Hippocampal formation (tissue), 2 donors: ENCODE measurements at regions not wholly inside any gene's neighbourhood (a gene's known extent, or its start where the extent isn't known, plus 50 kb on each side); places are given as distances from the start of the nearest gene placed in this dataset.
"Not testable (repeated sequence)": the region's sequence is repeated elsewhere in the genome, so short reads cannot be mapped to it uniquely, and the experiment has no call there.

ENCODE experiments used
- DNase-seq, 2 donors: peaks; one replicate each; lab custom pipeline; 2025; lab: John Stamatoyannopoulos, UW

DNA sequence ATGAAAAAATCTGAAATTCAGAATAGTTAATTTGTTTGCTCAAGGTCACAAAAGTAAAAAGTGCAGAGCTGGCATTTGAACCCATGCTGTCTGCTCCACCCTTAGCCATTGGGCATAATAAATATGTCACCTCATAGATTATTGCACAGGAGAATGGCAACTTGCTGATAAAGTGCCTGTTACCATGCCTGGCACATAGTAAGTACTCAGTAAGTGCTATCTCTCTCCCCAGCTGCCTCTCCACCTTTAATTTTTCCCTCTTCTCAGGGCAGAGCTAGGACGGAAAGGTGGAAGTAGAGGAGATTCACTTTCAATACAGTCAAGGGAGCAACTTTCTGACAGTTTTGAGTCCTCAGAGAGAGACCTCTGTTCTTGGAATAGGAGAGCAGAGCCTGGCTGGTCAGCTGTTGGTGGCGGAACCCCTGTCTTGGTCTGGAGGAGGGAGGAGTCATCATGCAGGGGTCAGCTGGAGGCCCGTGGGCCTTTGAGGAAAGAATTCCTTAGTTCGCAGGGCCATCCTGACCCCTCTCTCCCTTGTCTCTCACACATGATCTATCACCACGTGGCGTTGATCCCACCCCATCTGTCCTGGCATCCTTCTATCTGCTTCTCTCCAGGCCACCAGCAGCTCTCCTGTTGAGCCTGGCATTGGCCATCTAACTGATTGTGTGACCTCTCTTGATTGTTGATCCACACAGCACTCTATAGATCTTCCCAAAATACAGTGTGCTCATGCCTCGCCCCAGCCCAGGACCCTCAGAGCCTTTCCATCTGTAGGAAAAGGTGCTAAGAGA lies 149.3 kb downstream of the RPLP1 start:
- DNase-seq: no peak

DNA sequence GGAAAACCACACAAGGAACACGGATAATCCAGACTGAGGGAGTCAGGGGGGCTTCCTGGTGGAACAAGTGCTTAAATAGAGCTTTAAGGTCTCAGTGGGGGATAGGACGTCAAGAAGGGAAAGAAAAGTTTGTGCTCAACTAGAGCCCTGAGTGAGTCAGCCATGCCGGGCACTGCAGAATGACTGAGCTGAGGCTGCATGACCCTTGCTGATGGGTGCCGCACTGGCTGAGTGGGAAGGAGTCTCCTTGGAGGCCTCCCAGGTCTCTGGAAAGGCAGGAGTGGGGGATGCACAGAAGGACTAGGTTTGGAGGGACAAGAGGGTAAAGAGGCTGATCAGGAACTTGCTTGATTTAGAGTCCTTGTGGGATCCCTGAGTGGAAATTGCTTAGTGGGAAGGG lies 150.3 kb downstream of the RPLP1 start:
- DNase-seq: no peak

DNA sequence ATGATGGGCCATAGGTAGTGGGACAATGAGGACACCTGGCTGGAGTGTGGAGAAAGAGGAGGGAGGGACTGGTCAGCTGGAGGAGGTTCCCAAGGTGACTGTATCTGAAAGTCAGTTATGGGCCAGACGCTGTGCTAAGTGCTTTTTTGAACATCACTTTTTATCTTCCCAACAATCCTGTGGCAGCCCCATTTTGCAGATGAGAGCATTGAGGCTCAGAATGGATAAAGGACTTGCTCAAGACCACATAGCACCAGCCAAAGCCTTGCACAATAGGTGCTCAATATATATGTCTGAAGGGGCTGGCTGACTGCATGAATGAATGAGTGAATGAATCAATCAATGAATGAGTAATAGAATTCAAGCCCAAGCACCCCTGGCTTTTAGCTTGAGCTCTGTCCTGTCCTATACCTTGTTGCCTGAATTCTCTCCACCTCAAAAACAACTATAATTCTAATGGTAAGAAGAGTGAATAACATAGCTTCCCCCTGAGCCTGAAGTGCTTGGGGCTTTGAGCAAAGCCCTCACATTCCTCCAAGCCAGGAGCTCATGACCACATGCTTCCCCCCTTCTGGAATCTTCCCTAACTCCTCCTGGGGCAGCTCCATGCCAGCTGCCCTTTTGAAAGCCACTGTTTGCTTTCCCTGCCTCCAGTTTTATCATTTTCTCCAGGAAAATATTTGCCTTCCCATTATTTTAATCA lies 150.9 kb downstream of the RPLP1 start:
- no peak for DNase-seq

DNA sequence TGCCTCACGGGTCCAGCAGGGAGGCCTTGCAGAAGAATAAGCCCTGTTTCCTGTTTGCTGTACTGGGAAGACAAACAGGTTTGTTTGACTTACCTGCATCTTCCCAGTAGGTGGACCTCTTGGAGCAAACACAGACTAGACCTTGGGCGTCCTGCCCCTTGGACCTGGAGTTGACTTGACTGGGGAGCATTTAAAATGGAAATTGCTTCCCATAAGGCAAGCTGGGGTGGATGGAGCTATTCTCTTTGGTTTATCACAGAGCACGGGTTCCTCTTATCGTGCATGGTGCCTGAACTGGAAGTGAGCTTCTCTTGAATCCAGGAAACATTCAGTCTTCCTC lies 151.4 kb downstream of the RPLP1 start:
- DNase-seq: no peak

DNA sequence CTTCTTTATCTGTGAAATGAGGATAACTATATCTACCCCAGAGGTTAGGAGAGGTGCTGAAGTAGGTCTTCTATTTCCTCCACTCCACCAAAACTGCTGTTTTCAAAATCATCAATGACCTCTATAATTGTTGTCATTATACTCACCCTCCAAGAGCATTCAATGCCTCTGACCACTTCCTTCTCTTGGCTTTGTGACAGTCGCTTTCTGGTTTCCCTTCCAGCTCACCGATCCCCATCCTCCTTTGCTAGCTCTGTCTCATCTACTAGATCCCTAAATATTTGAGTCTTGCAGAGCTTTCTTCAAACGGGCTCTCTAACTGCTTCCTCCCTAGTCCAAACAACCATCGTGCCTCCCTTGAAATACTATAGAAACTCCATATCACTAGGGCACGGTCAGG lies 153.5 kb downstream of the RPLP1 start:
- no peak for DNase-seq

DNA sequence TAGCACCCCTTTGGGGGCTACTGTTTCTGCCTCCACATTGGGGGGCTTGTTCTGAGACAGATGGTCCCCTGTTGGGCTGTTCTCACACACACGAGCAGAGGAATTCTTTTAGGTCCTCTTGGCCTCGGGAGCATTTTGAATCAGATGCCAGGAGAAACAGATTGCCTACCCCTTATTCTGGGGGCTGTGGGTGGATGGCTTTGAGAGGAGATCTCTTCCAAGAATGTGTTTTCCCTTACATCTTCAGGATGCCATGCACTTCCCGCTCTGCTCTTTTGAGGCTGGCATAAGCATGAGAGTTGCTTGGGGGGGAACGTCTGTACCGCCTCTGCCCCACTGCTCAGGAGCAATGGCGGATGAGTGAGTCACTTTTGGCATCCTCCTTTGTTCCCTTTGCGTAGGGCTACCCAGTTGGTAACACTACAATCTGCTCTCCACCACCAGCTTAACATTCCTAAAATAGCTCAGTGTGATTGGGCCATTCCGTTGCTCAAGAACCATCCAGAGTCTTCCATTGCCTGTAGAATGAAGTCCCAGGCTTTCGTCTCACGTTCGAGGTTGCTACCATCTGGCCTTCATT lies 154.4 kb downstream of the RPLP1 start:
- DNase-seq: peak in 1 of 2 donors; percentile 35

DNA sequence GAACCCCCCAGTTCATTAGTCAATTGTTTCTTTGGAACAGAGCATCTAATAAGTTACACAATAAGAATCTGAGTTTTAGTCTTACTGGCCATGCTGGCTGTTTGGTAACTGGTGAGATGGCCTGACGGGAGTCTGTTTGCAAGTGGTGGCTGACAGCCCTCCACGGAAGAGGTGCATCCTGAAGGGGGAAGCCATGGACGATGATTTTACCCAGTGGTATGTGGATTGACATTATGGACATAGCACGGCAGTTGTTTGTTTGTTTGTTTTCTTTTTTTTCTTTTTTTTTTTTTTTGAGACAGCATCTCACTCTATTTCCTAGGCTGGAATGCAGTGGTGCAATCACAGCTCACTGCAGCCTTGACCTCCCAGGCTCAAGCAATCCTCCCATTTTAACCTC lies 156.0 kb downstream of the RPLP1 start:
- DNase-seq: no peak

DNA sequence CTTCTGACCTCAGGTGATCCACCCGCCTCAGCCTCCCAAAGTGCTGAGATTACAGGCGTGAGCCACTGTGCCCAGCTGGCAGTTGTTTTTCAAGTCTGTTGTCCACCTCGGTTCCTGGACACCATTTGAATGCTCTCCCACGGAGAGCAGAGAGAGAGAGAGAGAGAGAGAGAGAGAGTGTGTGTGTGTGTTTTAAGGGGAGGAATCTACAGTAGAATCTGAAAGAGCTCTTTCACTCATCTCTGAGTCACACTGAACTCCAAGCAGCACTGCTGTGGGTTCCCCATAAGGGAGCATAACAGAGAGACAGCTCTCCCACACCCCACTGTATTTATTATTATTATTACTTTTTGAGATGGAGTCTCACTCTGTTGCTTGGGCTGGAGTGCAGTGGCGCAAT lies 156.6 kb downstream of the RPLP1 start:
- DNase-seq: no peak

DNA sequence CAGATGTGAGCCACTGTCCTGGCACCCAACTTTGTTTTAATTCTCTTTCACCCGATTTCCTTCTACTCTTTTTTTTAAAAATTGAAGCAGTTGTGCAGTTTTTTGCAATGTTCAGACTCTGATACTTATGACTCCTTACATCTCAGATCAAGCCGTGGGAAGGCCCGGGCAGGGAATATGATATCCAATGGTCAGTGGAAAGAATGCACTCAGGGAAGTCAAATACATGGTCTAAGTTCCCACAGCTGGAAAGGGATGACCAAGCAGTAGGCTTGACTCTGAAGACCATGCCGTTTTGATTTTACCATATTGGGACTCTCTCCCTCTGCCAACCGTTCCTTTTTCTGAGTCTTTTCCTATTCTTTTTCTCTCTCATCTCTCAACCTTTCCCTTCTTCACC lies 157.2 kb downstream of the RPLP1 start:
- DNase-seq: no peak

DNA sequence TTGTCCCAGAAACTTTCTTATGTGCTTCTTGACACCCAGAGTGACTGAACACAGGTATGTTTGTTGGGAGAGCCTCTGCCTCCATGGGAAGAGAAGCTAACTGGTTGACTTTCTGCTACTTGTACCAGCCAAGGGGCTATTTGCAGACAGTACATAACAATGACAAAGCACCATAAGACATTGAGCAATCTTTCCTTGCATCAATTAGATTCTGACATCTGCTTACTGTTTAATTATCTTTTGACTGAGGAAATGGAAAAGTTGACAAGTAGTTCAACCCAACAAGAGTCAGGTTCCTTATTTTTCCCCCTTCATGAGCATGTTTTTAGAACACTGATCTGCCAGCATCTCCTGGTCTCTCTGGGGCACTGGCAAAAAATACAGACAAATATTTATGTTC lies 157.7 kb downstream of the RPLP1 start:
- DNase-seq: no peak

DNA sequence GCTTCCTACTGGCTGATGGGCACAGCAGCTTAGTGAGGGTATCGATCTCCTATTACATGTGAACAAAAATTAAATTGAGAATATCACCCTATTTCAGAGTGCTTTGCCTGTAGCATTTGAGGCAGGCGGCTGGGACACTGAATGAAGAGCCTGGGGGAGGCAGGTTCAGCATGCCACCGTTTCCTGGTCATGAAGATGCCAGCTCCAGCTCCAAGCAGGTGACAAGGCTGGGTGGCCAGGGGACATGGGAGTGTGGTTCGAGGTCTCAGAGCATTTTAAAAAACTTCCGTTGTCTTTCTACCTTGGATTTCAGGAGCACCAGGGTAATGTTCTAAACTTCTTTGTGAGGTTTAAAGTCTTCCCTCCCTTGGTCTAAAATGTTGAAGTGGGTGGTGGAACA lies 158.2 kb downstream of the RPLP1 start:
- DNase-seq: no peak

DNA sequence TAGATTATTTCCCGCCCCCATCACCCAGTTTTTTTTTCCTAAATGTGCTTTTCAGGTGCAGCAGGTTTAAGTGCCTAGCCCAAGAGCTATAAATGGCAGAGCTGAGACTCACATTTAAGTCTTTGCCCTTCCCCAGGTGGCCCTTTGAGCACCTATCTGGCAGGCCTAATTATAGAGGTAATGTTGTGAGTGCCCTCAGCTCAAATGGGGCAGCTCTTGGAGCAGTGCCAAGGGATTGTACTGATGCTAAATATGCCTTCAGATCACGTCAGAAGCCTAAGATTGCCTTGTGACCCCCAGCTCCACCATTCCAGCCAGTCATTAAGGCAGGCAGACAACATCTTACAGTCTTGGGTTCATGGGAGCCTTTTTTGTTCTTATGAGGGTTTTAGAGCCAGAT lies 159.5 kb downstream of the RPLP1 start:
- DNase-seq: no peak

DNA sequence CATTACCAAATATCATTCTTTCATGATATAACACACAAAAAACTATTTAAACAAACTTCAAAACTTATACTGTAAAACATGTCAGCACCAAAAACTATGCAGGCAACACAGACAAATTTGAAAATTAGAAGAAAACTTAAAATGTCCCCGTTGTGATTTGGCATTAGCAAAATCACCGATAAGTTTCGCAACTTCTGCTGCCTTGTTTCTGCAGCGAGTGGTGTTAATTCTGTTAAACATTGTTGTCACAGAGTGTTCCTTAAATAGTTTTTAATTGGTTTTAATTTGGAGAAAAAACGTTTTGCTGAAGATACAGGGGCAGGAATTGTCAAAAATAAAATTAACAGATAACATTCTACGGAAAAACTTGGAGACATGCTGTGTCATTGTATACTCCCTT lies 160.6 kb downstream of the RPLP1 start:
- DNase-seq: no peak

DNA sequence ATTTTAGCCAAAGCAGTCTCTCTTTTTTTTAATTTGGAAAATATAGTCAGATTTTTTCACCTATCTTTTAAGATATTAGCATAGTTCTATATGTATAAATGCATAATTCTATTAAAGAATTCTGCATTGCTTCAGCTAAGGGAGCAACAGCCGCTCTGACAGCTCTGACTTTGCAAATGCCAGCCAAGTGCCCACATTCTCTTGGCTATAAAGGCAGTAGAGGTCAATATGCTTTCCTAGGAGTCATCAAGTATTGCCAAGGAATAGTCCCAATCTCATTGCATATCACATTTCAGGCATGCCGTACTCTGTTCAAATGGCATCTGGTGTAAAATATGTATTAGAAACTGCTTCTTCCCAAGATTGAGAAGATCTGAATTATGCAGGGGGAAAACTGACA lies 161.4 kb downstream of the RPLP1 start:
- no peak for DNase-seq

DNA sequence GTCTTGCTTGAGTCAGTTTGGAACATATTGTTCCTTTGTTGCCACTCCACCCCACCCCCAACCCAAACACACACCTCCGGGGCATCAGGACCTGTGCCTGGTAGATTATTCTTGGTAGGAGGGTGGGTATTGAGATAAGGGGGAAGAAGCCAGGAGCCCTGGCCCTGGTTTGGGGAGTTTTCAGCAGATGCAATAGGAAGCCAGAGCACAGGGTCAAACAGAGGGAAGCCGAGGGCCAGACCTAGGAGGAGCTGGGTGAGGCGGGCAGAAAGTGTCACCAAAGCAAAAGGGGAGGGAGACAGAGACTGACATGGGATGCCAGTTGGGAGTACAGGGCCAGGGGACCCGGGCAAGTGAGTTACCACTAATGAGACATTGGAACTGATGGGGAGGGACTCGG lies 163.1 kb downstream of the RPLP1 start:
- DNase-seq: no peak

DNA sequence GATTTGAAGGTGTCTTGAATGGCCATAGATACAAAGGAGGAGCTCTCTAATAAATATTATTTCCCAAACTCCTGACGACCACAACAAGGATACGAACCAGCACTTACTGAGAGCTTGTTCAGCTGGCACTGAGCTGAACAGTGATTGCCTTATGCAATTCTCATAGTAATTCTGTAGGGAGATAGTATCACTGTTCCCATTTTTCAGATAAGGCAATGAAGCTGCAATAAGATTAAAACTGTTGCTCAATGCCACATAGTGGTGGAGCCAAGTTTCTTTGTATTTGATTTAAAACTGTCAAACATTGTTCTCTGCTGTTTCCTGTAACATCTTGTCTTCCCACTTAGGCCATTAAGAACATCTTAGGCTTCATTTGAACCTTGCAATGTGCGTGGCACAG lies 163.9 kb downstream of the RPLP1 start:
- DNase-seq: no peak

DNA sequence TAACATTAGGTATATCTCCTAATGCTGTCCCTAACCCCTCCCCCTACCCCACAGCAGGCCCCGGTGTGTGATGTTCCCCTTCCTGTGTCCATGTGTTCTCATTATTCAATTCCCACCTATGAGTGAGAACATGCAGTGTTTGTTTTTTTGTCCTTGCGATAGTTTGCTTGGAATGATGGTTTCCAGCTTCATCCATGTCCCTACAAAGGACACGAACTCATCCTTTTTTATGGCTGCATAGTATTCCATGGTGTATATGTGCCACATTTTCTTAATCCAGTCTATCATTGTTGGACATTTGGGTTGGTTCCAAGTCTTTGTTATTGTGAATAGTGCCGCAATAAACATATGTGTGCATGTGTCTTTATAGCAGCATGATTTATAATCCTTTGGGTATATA lies 164.5 kb downstream of the RPLP1 start:
- not testable (repeated sequence) for DNase-seq

DNA sequence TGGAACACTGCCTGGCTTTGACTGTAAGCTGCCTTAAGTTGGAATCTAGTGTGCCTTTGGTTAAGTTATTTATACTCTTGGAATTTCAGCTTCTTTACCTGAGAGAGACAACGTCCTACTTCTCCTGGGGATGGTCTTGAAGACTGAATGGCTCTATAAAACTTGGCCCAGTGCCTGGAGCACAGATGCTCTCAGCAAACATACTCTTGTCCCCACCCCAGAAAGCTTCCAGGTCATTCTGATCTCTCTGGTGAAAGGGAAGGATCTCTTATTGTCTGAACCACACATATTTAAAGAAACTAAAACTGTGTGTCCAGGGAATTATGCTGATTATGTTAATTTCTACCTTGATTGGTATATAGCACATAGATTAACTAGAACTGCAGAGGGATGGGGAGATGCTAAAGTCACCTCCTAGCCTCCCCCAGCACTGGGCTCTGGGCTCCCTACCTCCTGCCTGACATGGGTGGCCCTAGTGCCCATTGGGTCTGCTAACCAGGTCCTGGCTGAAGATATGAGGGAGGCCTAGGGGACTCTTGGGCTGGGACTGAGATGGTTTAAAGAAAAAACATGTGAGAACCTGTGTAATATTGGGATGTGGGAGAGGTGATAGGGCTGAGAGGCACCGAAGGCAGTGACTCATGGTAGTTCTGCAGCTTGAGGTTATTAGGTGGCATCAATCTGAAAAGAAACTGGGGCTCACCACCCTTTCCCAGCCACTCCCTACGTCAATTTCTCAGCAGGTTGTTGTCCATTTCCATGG lies 171.0 kb downstream of the RPLP1 start:
- no peak for DNase-seq

DNA sequence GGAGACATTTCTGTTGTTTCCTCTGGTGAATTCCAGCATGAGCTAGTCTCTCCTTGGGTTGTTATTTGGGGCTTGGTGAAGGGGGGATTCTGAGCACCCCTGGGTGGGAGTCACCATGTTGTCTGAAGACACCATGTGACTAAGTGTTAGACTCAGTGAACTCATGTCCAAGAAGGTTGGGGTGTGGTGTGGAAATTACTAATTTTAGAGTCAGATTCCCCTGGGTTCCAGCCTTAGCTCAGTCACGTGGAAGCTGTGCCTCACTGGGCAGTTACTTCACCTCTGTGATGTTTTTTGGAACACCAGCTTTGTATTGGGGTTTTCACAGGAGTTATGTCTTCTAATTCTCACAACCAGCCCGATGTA lies 171.5 kb downstream of the RPLP1 start:
- no peak for DNase-seq

DNA sequence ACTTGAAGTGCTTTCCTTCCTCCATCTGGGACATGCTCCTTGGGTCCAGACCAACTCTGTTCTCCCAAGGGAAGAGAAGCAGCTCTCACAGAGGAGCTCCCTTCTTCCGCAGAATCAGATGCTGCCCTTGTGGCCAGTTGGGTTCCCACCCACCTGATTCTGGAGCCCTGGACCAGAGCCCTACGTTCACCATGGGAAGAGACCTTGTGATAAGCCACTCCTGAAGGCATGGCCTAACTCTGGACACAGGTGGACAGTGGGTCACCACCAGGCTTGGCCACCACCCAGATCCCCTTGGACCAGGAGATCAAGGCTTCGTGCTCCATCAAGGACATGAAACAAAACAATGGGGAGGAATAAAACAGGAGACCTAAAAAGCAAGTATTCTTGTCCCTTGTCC lies 172.2 kb downstream of the RPLP1 start:
- DNase-seq: no peak

DNA sequence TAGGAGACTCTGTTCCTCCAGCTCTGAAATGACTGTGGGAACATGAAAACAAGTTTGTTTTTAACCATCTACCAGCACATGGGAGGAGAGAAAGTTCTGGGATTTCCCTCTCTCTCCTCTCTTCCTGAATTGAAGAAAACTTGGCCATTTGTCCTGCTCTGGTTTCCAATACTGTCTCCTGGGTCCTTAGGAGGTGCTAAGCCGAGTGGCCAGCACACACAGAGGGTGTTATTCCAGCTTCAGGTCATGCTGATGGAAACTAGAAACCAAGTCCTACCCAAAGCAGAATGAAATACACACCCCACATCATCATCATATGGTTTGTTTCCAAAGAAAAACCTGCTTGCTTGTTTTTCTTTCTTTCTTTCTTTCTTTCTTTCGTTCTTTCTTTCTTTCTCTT lies 172.7 kb downstream of the RPLP1 start:
- no peak for DNase-seq

DNA sequence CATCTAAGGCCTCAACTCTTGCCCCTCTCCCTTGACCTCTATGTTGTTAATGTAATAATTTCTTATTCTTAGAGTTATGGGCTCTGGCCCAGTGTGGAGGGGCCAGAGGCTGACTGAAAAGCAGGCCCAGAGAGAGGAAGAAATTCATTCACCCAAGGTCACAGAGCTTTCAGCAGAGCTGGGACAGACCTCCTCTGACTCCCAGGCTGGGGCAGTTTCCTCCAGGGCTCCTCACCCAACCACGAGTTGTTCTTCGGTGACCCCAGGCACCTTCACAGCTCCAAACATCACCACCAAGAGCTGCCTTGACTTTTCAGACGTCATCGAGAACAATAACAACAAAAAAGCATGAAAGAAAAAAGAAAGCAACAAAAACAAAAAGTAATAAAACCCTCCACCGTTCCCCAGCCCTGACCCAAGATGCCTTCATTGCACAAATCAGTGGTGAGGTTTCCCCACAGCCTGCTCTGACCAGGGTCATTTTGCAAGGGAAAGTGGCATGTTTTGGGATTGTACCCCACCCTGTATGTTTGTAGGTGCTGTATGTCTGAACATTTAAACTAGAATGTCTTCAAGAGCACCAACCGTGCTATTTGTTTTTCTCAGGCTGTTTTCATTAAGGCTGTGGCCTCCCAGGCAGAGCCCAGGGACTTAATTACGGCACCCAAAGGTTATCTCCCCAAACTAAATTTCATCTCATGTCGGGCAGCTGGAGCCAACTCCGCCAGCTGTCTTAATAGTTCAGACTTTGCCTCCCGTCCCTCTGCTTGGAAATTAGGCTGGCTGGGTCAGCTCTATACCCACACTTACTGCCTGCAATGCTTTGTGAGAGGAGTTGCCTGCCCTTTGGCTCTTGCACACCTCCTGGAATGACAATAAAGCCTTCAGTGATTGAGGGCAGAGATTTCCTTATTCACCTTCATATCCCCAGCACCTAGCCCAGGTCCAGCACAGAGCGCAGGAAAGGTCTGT lies 173.8 kb downstream of the RPLP1 start:
- no peak for DNase-seq
